Stimulated activated naive CD8-positive, alpha-beta T cell treated with anti-CD3 and anti-CD28 coated beads, Interleukin-15, Interleukin-2, amounts not matched to agents 100 ng/mL and 50 ng/mL, for 24 hours (primary cell): ENCODE measurements at regions not wholly inside any gene's neighbourhood (a gene's known extent, or its start where the extent isn't known, plus 50 kb on each side); places are given as distances from the start of the nearest gene placed in this dataset.

Experiments used
- H3K27ac Mint-ChIP-seq: one replicate; pipeline ENCODE4 v1.8.0; 2021; ENCODE audit warnings: mild to moderate bottlenecking, mixed read lengths
- H3K27me3 Mint-ChIP-seq: one replicate; pipeline ENCODE4 v1.8.0; 2021; ENCODE audit warnings: mixed read lengths
- H3K36me3 Mint-ChIP-seq: one replicate; pipeline ENCODE4 v1.8.0; 2021; ENCODE audit warnings: low read depth, mixed read lengths
- H3K4me1 Mint-ChIP-seq: one replicate; pipeline ENCODE4 v1.8.0; 2021; ENCODE audit warnings: low read depth, mixed read lengths
- H3K4me3 Mint-ChIP-seq: one replicate; pipeline ENCODE4 v1.8.0; 2021; ENCODE audit warnings: mild to moderate bottlenecking, mixed read lengths
- H3K9me3 Mint-ChIP-seq: one replicate; pipeline ENCODE4 v1.8.0; 2021; ENCODE audit warnings: mixed read lengths

DNA sequence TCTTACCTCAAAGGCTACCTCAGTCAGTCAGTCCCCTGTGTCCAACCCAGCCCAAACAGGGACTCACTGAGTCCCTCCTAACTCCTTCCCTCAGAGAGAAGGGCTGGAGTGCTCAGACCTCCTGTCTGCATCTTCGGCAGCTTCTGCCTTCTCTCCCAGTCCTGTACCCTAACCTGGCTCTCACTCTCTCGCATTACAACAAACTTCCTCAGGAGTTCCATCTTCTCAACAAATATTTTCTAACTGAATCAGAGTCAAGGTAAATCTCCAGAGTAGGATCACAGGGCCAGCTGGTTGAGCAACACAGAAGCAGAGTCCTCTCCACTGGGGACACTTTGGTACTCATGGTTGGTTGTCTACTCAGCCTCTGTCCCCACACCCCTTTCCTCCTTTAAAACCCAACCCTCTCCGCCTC is 92.3 kb downstream of the MRPL14 start:
- H3K9me3 Mint-ChIP-seq = no peaks in the 10 kb centered on the region
- peaks cover 3% of the 10 kb centered on the region for H3K27me3 Mint-ChIP-seq
- H3K36me3 Mint-ChIP-seq = no peaks in the 10 kb centered on the region
- H3K27ac Mint-ChIP-seq = no peak overlapping the region
- no peaks in the 10 kb centered on the region for H3K4me1 Mint-ChIP-seq
- no peak overlapping the region for H3K4me3 Mint-ChIP-seq

DNA sequence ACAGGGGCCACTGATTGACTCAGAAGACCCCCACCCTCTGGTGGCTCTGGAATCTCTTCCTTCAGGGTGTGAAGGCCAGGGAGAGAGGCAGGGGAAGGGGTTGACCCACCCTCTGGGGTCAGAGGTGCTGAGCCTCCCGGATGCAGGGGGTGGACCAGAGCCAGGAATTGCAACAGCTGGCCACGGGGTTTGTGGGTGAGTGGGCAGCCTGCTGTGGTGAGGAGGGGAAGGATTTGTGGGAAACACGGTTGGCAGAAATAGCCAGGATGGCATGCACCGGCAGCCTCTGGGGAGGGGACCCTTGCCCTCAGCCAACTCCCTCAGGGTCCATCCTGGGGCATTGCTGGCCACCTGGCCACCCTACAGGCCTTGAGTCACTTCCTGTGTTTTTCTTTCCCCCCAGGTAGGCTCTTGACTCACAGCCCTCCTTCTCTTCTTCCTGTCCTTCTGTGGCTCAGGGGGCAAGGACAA is 92.8 kb downstream of the MRPL14 start:
- no peak overlapping the region for H3K4me3 Mint-ChIP-seq
- peaks cover 3% of the 10 kb centered on the region for H3K27me3 Mint-ChIP-seq
- H3K4me1 Mint-ChIP-seq = no peaks in the 10 kb centered on the region
- H3K36me3 Mint-ChIP-seq = no peaks in the 10 kb centered on the region
- no peak overlapping the region for H3K27ac Mint-ChIP-seq
- H3K9me3 Mint-ChIP-seq = no peaks in the 10 kb centered on the region

DNA sequence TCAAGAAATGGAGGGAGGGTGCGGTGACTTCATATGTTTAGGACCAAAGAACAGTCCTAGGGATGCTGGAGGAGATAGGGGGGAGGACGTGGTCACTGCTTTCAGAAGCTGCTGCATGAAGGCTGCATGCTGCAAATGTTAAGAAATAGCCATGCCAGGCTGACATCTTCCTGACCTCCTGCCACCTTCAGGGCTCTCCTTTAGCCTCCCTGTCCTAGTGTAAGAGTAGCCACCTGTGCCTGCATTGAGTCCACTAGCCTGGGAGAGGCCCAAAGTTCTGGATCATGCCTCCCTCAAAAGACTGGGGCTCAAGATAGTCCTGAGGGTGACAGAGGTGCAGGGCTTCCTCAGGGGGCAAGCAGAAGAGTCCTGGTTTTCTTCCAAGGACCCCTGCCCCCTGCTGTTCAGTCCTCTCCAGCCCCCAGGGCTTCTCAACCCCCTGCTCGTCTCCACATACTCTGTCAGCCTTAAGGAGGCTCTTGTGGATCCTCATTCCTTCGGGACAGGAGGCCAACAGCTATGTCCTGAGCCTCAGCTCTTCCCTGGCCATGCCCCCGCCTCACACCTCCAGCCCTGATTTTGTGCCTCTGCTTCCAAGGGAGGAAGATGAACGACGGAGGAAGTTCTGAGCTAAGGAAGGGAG is 96.3 kb downstream of the MRPL14 start:
- H3K4me3 Mint-ChIP-seq = no peak overlapping the region
- H3K9me3 Mint-ChIP-seq = no peaks in the 10 kb centered on the region
- no peaks in the 10 kb centered on the region for H3K36me3 Mint-ChIP-seq
- no peaks in the 10 kb centered on the region for H3K4me1 Mint-ChIP-seq
- peaks cover 9% of the 10 kb centered on the region for H3K27me3 Mint-ChIP-seq
- H3K27ac Mint-ChIP-seq = no peak overlapping the region

DNA sequence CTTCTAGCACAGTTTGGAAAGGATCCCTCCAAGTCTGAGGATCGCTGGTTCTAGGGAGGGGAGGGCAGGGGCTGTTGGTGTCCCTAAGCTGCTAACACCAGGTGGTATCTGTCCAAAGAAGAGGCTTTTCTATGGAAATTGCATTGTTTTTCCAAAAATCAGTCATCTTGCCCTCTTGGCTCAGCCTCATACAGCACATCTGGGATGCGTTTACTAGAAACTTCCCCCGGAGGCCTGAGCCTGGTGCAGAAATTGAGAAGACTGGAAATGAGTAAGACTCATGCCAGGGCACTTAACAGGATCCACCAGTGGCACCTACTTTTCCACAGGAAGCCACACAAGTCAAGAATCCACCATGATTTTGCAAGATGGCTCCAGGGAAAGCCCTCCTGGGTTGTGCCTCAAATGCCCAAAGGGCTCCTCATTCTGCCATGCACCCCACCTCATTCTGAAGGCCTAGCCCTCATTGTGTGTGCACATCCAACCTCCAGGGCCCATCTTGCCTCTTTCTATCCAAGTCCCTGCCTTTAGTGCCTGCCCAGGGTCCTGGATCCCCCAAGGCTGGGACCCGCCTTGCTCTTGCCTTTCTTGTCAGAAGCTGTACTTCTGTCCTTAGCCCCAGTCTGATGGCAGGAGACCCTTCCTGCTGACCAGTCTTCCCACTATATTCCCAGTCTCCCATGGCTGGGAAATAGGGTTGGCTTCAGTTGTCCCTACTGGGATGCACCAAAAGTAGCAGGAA is 97.6 kb downstream of the MRPL14 start:
- Mint-ChIP-seq H3K4me1 (no peaks in the 10 kb centered on the region), H3K27ac (no peak overlapping the region), H3K9me3 (no peaks in the 10 kb centered on the region), H3K36me3 (no peaks in the 10 kb centered on the region), H3K27me3 (peaks cover 6% of the 10 kb centered on the region), H3K4me3 (no peak overlapping the region)

DNA sequence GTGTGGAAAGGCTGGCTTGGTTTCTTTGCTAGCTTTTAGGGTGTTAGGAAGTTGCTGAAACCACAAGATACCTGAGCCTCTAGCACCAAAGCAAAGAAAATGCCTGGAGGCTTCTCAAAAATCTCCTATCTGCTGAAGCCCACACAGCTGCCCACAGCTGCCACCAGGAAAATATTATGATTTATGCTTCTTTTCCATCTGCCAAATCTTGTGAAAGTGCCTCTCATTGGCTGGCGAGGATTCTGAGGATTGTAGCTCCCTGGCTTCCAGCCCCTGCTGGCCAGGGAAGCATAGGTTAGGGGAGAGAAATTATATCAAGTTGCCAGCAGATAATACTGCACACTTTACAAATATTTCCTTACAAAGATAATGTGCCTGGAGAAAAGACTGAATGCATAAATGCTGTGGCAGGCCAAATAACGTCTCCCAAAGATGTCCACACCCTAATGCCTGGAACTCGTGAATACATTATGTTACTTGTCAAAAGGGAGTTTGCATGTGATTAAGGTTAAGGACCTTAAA is 98.4 kb downstream of the MRPL14 start:
- H3K4me1 Mint-ChIP-seq = no peaks in the 10 kb centered on the region
- peaks cover 6% of the 10 kb centered on the region for H3K27me3 Mint-ChIP-seq
- no peak overlapping the region for H3K27ac Mint-ChIP-seq
- no peaks in the 10 kb centered on the region for H3K9me3 Mint-ChIP-seq
- H3K4me3 Mint-ChIP-seq = no peak overlapping the region
- H3K36me3 Mint-ChIP-seq = no peaks in the 10 kb centered on the region

DNA sequence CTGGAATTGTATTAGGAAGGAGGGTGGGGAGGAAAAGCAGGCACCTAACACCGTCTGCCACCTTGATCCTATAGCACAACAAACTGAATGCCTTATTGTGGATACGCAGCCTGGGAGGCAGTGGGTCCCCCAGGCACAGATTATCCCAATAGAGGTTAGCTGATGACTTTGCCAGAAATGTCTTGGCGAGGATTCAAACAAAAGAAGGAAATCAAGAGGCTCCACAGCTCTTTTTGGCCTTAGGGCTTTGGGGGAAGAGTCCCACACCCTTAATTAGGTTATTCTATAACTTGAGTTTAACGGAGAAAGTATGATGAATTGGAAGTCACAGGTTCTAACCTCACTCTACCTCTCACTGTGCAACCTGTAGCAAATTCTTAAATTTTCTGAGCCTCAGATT is 102.0 kb downstream of the MRPL14 start:
- Mint-ChIP-seq H3K36me3 (no peaks in the 10 kb centered on the region), H3K4me1 (no peaks in the 10 kb centered on the region), H3K27me3 (peaks cover 6% of the 10 kb centered on the region), H3K27ac (no peak overlapping the region), H3K4me3 (no peak overlapping the region), H3K9me3 (no peaks in the 10 kb centered on the region)

DNA sequence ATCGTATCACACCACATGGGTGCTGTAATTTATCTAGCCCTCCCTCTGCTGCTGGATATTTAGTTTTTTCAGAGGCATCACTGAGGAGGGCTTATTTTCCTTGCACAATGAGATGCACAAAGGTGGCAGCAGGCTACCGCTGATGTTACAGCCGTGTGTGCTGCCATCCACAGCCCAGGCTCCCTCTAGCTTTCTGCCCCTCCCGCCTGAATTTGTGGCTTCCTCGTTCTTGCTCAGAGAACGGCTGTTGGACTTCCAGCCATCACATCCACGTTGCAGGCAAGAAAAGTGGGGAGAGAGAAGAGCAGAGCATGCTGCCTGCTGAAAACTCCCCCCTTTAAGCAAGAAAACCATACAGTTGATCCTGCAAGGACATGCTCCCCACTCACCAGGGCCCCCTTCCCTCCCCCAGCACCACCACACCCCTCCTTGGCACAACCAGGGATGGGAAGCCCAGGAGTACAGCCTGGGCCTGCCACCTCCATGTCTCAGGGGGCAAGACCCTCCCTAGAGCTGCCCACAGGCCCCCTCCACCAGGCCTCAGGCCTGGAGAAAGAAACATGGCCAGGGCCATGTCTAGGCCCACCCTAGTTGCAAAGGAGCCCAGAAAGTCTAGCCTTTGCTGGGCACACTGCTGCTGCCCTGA is 102.6 kb downstream of the MRPL14 start:
- no peaks in the 10 kb centered on the region for H3K36me3 Mint-ChIP-seq
- H3K27me3 Mint-ChIP-seq = peaks cover 10% of the 10 kb centered on the region
- H3K27ac Mint-ChIP-seq = no peak overlapping the region
- H3K4me3 Mint-ChIP-seq = no peak overlapping the region
- no peaks in the 10 kb centered on the region for H3K4me1 Mint-ChIP-seq
- H3K9me3 Mint-ChIP-seq = no peaks in the 10 kb centered on the region

DNA sequence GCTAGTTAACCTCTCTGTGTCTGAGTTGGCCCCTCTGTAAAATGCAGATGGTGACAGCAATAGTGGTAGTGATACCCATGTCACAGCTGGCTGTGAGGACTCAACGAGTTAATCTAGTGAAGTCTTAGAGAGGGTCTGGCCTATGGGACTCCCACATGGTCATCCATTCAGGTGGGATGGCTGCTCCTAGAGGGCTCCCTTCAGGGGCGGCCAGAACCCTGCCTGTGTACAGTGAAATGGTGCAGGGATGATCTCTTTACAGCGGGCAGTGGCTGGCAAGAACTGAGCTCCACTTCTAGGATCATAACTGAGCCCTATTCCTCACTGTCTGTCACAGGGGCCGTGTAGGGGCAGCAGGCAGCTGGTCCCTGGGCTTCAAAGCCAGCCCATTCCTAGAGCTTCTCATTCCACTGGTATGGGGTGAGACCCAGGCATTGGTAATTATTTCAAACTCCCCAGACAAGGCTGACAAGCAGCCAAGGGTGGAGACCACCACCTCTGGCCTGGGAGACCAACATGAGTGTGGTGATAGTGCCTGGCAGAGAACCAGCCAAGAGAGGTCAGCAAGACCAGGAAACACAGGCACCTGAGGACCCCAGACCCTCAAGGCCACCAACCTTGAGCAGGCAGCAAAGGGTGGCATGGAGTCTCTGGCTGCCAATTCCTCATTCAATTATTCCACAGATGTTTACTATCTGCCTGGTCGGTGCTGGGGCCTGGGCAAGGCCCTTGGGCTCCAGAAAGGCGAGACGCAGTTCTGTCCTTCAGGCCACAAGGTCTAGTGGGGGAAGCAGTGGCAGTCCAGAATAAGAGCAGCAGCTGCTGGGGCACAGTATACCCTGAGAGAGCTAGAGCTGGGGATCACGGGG is 103.4 kb downstream of the MRPL14 start:
- H3K27me3 Mint-ChIP-seq = peaks cover 11% of the 10 kb centered on the region
- no peak overlapping the region for H3K4me3 Mint-ChIP-seq
- H3K36me3 Mint-ChIP-seq = no peaks in the 10 kb centered on the region
- no peaks in the 10 kb centered on the region for H3K9me3 Mint-ChIP-seq
- H3K27ac Mint-ChIP-seq = no peak overlapping the region
- H3K4me1 Mint-ChIP-seq = no peaks in the 10 kb centered on the region

DNA sequence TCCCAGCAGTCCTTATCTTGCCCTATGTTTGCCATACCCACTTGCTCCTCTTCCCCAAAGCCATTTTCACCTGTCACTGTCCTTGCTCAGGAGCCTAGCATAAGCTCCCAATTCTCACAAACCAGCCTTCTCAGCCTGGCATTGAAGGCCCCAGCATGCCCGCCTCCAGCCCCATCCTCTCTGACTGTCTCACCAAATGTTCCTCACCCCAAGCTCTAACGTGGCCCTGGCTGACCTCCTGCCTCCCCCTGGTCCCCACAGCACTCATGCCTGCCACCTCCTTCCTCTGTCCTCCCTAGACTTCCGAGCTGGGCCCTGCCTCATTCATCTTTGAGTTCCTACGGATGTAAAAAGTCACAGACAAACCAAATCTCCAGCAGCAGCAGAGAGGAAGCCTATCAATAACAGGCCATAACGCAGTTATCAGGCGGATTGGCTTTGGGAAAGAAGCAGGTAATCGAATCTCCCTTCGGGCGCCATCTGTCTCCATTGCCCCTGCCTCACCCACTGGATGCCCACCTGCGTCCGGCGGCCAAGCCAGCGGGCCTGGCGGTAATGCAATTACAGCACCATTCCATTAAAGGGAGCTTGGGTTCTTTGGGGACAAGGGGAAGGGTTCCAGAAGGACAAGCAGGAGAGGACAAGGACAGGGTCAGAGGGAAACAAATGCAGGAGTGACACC is 104.4 kb downstream of the MRPL14 start:
- Mint-ChIP-seq H3K36me3 (no peaks in the 10 kb centered on the region), H3K27me3 (peaks cover 11% of the 10 kb centered on the region), H3K27ac (no peak overlapping the region), H3K9me3 (no peaks in the 10 kb centered on the region), H3K4me1 (no peaks in the 10 kb centered on the region), H3K4me3 (no peak overlapping the region)

DNA sequence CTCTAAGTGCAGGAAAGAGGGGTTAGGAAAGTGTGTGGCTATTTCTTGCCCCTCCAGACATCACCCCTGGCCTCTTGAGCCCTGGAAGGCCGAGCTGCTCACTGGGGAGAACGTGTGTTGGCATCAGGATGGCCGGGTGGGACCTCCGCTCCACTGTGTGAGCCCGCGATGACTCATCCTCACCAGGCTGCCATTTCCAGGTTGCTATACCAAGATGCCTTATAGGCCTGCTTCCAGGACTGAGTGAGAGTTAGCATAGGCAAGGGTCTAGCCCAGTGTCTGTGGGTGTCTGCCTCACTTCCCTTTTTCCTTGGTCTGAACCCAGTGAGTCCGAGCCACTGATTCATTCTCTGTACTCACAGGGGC is 105.0 kb downstream of the MRPL14 start:
- Mint-ChIP-seq H3K36me3 (no peaks in the 10 kb centered on the region), H3K27ac (no peak overlapping the region), H3K4me1 (no peaks in the 10 kb centered on the region), H3K4me3 (no peak overlapping the region), H3K9me3 (no peaks in the 10 kb centered on the region), H3K27me3 (peaks cover 11% of the 10 kb centered on the region)

DNA sequence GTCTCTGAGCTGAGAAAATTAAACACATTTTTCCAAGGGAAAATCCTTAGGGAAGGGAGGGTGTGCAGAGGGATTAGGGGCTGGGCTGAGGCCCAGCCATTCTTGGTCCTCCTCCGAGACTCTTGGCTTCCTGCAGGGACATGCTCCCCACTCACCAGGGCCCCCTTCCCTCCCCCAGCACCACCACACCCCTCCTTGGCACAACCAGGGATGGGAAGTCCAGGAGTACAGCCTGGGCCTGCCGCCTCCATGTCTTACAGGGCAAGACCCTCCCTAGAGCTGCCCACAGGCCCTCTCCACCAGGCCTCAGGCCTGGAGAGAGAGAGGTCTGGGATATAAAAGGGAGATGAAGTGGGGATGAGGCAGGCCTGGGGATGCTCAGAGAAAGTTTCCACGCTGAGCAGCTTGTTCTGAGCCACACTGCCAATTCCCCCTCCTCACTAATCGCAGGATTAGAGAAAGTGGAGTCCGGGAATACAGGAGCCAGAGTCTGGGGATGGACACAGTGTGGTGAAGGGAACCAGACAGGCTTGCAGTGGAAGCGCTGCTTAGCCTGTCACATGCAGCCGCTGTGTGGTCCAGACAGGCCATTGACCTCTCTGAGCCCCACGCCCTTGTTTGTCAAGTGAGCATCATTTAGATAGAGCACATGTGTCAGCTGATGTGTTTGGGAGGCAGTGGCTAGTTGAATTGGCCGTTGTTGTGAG is 105.5 kb downstream of the MRPL14 start:
- Mint-ChIP-seq H3K27me3 (peaks cover 9% of the 10 kb centered on the region), H3K4me3 (no peak overlapping the region), H3K36me3 (no peaks in the 10 kb centered on the region), H3K27ac (no peak overlapping the region), H3K4me1 (no peaks in the 10 kb centered on the region), H3K9me3 (no peaks in the 10 kb centered on the region)

DNA sequence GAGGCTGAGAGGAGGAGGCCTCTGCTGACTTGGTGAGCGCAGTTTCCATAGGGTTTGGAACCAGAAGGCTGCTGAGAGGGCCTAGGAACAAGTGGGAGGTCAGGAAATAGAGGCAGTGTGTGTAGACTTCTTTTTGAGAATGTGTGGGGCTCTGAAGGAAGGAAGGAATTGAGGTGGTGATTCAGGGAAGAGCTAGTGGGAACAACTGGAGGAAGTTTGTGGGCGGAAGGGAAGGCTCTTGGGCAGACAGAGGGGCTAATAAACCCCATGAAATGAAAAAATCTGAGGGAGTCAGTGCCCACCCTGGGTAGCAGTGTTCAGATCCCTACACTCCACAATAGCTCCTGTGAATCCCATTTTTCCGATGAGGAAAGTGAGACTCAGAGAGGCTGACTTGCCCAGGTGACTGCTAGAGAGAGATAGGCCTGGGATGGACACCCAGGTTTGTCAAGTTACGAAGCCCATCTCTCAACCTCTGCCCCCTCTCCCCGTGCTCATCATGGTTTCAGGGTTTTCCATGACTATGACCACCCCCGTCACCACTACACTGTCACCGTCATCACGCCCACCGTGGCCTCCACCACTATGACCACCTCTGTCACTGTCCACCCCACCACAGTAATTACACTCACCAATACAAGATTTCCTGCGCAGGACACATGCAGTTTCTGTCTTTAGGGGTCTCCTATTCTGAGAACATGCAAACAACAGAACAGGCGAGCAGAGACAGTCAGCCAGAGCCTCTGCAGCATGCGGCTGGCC is 106.4 kb downstream of the MRPL14 start:
- Mint-ChIP-seq H3K9me3 (no peaks in the 10 kb centered on the region), H3K27ac (no peak overlapping the region), H3K36me3 (no peaks in the 10 kb centered on the region), H3K4me1 (no peaks in the 10 kb centered on the region), H3K4me3 (no peak overlapping the region), H3K27me3 (peaks cover 5% of the 10 kb centered on the region)

DNA sequence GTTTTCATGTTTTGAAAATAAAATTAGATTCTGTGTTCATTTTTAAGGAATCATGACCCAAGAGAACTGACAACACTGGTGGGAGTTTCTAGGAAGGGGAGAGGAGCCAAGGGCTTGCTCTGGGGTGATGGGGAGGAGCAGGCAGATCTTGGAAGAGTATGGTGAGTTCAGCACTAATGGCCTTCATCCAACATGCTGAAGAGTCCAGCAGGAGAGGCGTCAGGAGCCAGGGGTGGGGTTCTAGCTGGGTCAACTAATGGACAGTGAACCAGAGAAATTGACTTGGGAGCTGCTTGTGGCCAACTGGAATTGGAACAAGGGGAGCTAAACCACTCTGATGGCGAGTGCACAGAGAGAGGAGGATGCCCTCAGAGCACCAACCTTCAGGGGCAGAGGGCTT is 107.1 kb downstream of the MRPL14 start:
- H3K27ac Mint-ChIP-seq = no peak overlapping the region
- H3K27me3 Mint-ChIP-seq = peaks cover 5% of the 10 kb centered on the region
- H3K4me3 Mint-ChIP-seq = no peak overlapping the region
- H3K9me3 Mint-ChIP-seq = no peaks in the 10 kb centered on the region
- H3K4me1 Mint-ChIP-seq = no peaks in the 10 kb centered on the region
- no peaks in the 10 kb centered on the region for H3K36me3 Mint-ChIP-seq
